K562 (cell line): ENCODE measurements at regions not wholly inside any gene's neighbourhood (a gene's known extent, or its start where the extent isn't known, plus 50 kb on each side); places are given as distances from the start of the nearest gene placed in this dataset.

Source experiments
- CTCFL ChIP-seq: IDR thresholded peaks from 2 replicates; pipeline ENCODE4 v1.6.1; 2011; ENCODE audit warnings: borderline replicate concordance, low read depth, mild to moderate bottlenecking, moderate library complexity, low read length; ENCODE audit not compliant: insufficient read depth, poor library complexity, severe bottlenecking
- EP400 ChIP-seq: fragments of 450-650 bp; IDR thresholded peaks from 2 replicates; pipeline ENCODE4 v1.6.1; 2017; ENCODE audit warnings: antibody characterized with exemption, mild to moderate bottlenecking, moderate library complexity
- GTF2A2 ChIP-seq: IDR thresholded peaks from 2 replicates; pipeline ENCODE4 v1.6.1; 2016; ENCODE audit warnings: mild to moderate bottlenecking, missing genetic modification characterization, missing compliant biosample characterization
- HDAC8 ChIP-seq: fragments of 450-650 bp; IDR thresholded peaks from 2 replicates; pipeline ENCODE4 v1.6.1; 2016; ENCODE audit warnings: mild to moderate bottlenecking, missing genetic modification characterization, moderate library complexity, missing compliant biosample characterization
- MAFK ChIP-seq: IDR thresholded peaks from 2 replicates; pipeline ENCODE4 v1.6.1; 2011; ENCODE audit warnings: low read length, improper control_type of control experiment
- RBBP5 ChIP-seq: fragments of 200-600 bp; sonication (generic); IDR thresholded peaks from 2 replicates; pipeline ENCODE4 v1.6.1; 2012; ENCODE audit warnings: borderline replicate concordance, mild to moderate bottlenecking, low read length, control low read depth, inconsistent platforms; ENCODE audit not compliant: insufficient read depth, poor library complexity, severe bottlenecking
- YBX1 ChIP-seq: fragments of 450-650 bp; IDR thresholded peaks from 2 replicates; pipeline ENCODE4 v1.7.1; 2016; ENCODE audit warnings: mild to moderate bottlenecking
- ZNF121 ChIP-seq: sonication (generic); formaldehyde crosslinking; conservative IDR thresholded peaks from 2 replicates; pipeline ENCODE4 v1.8.0; 2022; ENCODE audit warnings: missing genetic modification reagents
- TF ChIP-seq, protein P1 (sequence below): fragments of 450-650 bp; formaldehyde crosslinking; conservative IDR thresholded peaks from 2 replicates; pipeline ENCODE4 v1.4.0; 2022; ENCODE audit warnings: mild to moderate bottlenecking, missing genetic modification characterization

GRCh38 chr22:48947636-48948035, 880.0 kb downstream of the BRD1 start (continued):
- no peak for TF ChIP-seq CTCFL
- no peak for TF ChIP-seq GTF2A2 (tag)
- no peak for TF ChIP-seq EP400
- TF ChIP-seq, protein P1, sequence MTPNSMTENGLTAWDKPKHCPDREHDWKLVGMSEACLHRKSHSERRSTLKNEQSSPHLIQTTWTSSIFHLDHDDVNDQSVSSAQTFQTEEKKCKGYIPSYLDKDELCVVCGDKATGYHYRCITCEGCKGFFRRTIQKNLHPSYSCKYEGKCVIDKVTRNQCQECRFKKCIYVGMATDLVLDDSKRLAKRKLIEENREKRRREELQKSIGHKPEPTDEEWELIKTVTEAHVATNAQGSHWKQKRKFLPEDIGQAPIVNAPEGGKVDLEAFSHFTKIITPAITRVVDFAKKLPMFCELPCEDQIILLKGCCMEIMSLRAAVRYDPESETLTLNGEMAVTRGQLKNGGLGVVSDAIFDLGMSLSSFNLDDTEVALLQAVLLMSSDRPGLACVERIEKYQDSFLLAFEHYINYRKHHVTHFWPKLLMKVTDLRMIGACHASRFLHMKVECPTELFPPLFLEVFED (CRISPR knock-in tag): no peak
- TF ChIP-seq HDAC8: no peak
- TF ChIP-seq MAFK: no peak
- TF ChIP-seq ZNF121 (CRISPR knock-in tag): no peak
- no peak for TF ChIP-seq RBBP5
- no peak for TF ChIP-seq YBX1
- TF ChIP-seq, all 486 proteins: peak for 0
